Right ventricle myocardium superior (tissue), 1 donor: ENCODE measurements at regions not wholly inside any gene's neighbourhood (a gene's known extent, or its start where the extent isn't known, plus 50 kb on each side); places are given as distances from the start of the nearest gene placed in this dataset.

Experiments used
- ATAC-seq: fragments of 200-7000 bp; cut with Tn5 transposase; one replicate; pipeline ENCODE4 v1.9.1; 2020; ENCODE audit warnings: mild to moderate bottlenecking; ENCODE audit not compliant: poor library complexity
- DNase-seq: peaks from one replicate; pipeline ENCODE4 v3.0.0-alpha.2; 2020
- intact Hi-C: fragments of 100-400 bp; cut with DNase I; formaldehyde crosslinking; loops from one replicate; pipeline ENCODE4 v1.11.2; 2022
- donor health status: DM: no; HTN: yes; CAD: no; lungs with severe emphysema.

DNA sequence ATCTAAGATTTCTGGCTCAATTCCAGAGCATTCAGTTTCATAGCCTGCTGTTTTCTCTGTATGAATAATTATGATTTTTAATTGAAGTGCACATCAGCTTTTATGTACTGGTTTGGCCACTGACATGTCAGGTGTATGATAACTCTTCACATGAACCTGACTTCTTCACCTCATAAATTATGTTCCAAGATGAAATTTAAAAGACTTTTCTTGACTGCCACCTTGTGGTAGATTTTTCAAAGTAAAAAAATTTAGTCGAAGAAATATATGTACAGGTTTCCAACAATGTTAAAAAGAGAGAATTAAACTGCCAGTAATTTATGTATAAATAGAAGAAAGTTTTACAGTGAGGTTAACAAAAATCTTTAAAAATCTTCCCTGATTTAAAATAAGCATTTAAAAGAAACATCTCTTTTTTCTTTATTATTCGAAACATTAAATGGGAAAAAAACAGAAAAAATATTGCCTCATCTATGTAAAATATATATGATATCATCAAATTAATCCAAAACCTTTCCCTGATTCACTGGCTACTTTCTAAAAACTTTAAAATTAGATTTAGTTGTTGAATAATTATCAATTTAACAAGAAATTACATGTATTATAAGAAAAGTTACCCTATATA is 124.9 kb upstream of the ATXN7L3B start:
- ATAC-seq: no peak
- DNase-seq: no peak
- intact Hi-C loops: no loop called here

DNA sequence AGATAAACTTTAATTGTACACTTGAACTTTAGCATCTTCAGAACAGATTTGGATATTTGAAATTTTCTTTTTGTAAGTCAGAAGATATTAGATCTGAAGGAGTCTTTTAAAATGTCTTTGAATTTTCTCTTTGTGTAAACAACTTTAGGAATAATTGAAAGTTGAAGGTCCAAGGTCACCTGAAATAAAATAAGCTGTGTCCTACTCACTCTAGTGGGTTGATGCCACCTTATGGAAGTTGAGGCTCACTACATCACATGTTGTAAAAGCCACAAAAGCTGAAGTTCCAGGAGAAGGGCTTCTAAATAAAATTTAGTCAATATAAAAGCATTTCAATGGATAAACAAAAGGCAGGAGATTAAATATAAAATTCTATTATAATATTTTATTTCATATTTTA is 122.0 kb upstream of the ATXN7L3B start:
- intact Hi-C loops: no loop called here
- DNase-seq (no peak), ATAC-seq (no peak)

DNA sequence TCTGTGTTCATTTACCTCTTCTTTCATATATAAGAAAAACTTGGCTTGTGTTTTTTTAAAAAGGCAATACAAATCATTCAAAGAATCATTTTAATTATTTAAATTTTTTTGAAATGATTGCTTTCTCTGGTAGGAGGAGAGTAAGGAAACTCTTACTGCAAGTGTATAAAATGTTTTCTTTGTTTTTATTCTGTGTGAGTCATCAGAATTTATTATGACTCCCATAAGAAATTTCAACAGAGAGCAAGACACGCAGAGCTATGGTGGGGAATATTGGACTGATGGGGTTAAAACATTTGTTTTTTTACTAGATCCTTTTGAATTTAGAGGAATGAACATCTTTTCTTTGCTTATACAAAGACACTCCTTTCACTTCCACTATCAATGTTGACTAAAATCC is 119.1 kb upstream of the ATXN7L3B start:
- no peak for DNase-seq
- intact Hi-C loops: no loop called here

DNA sequence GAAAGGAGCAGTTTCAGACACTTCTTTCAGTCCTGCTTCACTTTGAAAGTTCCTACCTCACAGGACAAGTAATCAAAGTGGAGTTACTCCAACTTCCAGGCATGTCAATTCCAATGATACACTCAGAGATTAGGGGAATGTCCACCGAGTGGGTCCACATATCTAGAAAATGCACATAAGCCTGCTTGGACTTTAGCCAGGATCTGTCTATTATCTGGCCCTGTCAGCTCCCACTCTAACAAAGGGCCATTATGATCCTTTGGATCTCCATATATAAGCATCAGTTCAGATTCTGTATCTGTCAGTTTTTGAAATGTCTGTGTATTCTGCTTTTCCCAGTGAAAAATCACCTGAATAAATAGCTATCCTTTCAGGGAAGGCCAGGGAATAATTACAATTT is 112.9 kb upstream of the ATXN7L3B start:
- DNase-seq (no peak), ATAC-seq (no peak)
- intact Hi-C loops: no loop called here

More for the DNA sequence above, 119.1 kb upstream of the ATXN7L3B start:
- no peak for ATAC-seq

DNA sequence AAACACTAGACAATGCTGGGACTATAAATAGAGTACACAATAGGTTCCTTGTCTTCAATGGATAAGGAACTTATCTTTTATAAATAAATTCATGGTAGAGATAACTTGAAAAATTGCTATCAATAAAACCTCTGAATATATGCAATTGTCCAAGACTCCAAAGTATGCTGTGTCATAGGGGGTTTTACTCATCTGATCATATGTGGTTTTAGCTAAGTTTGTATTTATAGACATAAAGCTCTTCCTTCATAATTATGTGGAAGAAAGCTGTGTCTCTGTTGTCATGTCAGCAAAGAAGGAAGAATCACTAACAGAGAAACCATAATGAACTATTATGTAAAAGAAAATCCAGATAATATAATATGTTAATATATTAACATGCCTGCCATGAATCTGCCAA is 111.5 kb upstream of the ATXN7L3B start:
- intact Hi-C loops: no loop called here
- DNase-seq (no peak), ATAC-seq (no peak)

DNA sequence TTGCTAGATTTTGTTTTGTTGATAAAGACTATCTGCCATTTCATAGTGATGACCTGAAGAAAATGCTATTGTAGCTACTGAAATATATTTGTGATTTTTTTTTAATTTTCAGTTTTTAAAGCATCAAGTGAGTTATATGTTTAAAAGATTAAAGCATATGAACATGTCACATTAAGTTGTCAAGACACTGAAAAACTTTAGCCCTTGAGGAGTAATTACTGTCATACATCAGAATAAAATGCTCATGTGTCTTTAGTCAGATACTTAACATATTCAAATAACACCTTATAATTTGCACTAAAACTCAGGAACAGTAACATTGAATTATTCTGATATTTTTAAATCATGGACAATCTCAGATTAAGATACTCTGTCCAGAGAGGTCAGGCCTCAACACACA is 108.1 kb upstream of the ATXN7L3B start:
- DNase-seq (no peak), ATAC-seq (no peak)
- intact Hi-C loops: no loop called here

DNA sequence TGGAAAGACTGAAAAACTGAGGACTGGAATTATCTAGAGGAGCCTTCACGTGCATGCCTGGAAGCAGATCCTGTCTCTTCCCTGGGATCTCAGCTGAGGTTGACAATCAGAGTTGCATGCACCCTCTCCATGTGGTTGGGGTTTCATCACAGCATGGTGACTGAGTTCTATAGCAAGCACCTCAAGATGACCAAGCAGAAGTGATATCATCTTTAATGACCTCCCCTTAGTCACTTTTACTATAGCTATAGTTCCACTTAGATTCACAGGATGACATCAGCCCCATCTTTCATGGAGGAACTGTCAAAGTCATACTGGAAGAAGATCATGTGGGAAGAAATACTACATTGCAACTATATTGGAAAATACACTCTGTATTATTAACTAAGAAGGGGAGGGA is 105.8 kb upstream of the ATXN7L3B start:
- ATAC-seq (no peak), DNase-seq (no peak)
- intact Hi-C loops: no loop called here

DNA sequence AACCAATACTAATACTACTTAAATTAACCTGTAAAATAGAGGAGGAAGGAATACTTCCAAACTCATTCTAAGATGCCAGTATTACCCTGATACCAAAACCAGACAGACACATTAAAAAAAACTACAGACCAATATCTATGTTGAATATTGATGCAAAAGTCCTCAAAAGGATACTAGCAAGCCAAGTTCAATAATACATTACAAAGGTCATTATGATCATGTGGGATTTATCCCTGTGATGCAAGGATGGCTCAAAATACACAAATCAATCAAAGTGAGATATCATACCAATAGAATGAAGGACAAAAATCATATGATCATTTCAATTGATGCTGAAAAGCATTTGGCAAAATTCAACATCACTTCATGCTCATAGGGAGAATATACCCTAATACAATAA is 97.2 kb upstream of the ATXN7L3B start:
- ATAC-seq (no peak), DNase-seq (no peak)
- intact Hi-C loops: no loop called here

DNA sequence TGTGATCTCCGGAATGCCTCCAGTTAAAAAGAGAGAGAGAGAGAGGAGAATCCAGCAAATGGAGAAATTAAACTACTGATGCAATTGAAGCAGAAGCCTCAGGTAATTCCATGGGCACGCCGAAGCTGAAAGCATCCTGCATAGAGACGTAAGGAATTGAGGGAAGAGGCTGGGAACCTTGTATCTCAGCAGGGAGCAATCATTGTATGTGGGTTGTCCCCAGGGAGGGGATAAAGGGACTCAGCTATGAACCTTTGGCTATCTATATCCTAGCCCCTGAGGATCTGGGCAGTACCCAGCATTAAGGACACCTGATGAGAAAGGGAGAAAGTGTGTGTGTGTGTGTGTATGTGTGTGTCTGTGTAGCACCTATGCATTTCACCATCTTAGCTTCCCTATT is 95.8 kb upstream of the ATXN7L3B start:
- ATAC-seq (no peak), DNase-seq (no peak)
- intact Hi-C loops: no loop called here

DNA sequence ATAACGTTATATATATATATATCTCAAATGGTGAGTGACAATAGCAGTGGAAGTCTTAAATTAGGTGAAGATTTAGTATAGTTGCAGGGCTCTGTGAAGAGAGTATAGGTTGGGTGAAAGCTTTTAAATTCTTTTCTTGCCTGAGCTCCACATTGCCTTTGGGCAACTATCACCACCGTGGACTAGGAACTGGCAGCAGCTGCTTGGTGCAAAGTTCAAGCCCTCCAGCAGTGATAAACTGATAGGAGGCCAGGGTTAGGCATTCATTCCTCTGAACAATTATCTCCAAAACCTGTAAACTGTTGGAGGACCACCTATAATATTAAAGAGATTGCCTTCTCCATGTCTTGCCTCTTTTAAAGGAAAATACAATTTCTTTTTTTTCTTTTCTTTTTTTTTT is 91.2 kb upstream of the ATXN7L3B start:
- intact Hi-C loops: no loop called here
- DNase-seq (no peak), ATAC-seq (no peak)

DNA sequence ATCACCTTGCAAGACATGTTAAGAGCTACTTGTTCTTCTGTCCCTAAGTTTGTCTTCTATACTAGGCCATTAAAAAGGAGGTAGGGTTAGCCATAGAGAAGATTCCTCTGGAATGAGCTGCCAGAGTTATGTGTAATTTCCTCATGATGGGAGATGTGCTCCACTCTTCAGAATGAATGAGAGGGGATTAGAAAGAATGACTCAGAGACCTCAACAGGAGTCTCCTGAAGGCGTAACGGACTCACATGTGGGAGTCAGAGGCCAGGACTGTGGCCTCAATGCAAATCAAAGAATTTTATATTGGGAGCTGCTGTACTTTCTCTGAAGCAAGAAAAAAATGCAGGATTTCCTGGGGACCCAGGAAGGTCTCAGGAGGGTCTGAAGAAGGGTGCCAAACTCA is 87.8 kb upstream of the ATXN7L3B start:
- DNase-seq: no peak
- no peak for ATAC-seq

DNA sequence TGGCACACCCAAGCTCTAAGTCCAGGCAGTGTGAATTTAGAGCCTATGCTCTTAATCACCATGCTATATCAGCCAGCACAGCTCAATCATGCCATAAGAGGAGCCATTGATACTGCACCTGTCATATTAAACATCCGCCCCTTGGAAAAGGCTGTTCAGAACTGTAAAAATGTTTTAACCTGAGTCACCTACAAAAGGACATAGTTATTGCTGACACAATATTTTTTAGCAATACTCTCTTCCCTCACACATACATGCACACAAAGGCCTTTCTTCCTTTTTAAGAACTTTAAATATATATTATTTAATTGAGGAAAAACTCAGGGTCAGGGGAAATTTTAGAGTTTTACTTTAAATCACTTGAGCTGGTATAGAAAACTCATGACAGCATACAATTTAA is 83.5 kb upstream of the ATXN7L3B start:
- intact Hi-C loops: no loop called here
- ATAC-seq: no peak
- DNase-seq: no peak

More for the DNA sequence above, 87.8 kb upstream of the ATXN7L3B start:
- intact Hi-C loops: no loop called here

DNA sequence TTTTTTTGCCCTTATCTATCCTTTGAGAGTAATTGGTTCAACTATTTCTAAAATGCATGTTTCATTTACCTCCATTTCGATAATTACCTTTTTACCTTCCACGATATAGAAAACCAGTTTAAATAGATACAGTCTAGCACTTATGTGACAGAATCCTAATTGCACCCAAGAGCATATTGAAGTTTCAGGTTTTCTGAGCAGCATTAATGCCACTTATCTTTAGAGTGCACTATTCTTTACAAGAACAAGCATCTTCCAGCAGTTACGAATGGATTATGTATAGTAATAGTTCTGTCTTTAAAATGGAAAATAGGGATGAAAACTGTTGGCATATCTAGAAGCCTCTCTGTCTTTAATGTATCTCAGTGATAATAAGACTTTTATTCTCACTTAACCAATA is 82.2 kb upstream of the ATXN7L3B start:
- intact Hi-C loops: no loop called here
- DNase-seq: no peak
- ATAC-seq: no peak

DNA sequence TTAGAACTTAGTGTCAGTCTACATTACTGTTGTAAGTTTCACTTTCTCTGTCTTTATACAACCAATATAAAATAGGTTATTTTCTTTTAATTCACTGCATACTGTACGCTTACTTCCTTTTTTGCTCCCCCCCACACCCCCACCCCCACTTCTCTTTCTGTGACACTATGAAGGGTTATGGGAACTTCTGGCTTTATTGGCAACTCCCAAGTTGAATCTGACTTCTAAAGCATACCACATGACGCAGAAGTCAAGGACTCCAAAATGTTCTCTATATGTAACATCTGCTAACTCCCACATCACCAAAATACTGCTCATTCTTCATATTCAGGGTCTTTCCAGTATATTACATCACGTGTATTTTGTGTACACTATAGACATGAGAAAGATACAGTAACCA is 81.2 kb upstream of the ATXN7L3B start:
- DNase-seq (no peak), ATAC-seq (no peak)
- intact Hi-C loops: no loop called here

DNA sequence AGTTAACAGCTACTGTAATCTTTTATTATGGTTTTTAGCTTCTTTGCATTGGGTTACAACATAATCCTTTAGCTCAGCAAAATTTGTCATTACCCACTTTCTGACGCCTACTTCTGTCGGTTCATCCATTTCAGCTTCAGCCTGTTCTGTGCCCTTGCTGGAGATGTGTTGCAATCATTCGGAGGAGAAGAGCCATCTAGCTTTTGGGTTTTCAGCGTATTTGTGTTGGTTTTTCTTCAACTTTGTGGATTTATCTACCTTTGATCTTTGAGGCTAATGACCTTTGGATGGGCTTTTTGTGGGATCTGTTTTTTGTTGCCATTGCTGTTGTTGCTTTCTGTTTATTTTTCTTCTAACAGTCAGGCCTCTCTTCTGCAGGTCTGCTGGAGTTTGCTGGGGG is 69.2 kb upstream of the ATXN7L3B start:
- intact Hi-C loops: no loop called here
- ATAC-seq (no peak), DNase-seq (no peak)

DNA sequence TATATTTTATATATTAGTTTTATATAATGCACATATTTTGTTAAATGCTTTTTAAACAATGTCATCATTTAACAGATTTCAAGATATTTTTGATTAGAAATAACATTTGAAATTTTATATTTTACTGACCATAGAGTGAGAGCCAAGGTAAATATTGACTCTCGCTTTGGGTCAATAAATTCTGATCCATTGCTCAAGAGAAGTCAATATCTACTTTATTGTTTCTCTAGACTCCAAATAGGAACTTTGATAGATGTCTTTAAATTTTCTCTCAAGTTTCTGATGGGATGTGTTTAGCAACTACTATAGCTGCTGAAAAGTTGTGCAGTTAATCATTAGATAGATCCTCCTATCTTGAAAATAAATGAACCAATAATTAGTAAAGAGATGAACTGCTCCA is 61.4 kb upstream of the ATXN7L3B start:
- ATAC-seq: no peak
- intact Hi-C loops: no loop called here
- DNase-seq: no peak

DNA sequence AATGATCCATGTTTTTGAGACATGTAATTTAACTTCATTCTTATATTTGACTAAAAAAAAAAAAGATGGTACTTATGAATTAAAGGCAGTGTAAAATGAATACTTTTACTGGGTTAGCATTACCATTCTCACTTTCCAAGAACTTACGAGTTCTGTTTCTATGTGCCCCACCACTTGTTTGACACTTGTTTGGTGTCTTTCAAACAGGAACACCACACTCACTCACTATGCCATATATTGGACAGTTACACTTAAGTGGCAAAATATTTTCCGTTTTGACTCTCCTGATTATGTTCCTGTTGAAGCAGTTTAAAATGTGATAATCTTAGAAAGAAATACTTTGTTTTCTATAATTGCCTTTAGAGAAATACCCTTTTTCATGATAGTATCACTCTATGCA is 56.6 kb upstream of the ATXN7L3B start:
- intact Hi-C loops: no loop called here
- no peak for ATAC-seq

DNA sequence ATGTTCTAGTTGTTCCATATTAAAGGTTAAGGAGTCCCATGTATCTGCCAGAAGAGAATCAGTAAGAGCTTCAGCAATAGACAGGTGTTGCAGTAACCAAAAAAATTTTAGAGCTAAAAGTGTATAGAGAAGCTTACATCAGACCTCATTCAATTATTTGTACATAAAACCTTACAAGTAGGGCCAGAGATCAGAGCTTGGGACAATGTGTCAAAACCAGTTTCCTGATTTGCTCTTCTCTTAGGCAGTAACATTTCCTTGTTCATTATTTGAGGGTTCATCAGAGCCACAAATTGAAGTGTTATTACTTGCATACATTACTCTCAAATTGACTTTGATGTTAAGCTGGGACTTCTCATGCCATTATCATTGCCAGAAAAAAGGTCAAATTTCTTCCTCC is 55.5 kb upstream of the ATXN7L3B start:
- intact Hi-C loops: no loop called here
- ATAC-seq (no peak), DNase-seq (no peak)

More for the DNA sequence above, 56.6 kb upstream of the ATXN7L3B start:
- no peak for DNase-seq

DNA sequence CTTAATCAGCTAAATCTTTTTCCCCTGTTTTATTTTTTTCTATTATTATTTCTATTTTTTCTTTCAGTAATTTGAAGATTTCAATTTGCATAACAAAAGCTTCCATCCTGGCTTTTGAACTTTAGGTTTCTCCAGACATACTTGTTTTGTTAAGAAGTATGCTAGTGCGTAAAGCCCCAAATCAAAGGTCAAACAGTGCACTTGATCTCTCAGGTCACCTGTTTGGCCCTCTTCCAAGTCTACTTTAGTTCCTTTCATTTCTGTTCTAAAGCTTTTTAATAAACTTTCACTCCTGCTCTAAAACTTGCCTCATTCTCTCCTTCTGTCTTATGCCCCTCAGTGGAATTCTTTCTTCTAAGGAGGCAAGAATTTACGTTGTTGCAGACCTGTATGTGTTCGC is 54.6 kb upstream of the ATXN7L3B start:
- intact Hi-C loops: no loop called here
- DNase-seq (no peak), ATAC-seq (no peak)
